Endothelial cell of umbilical vein (primary cell): ENCODE measurements at regions not wholly inside any gene's neighbourhood (a gene's known extent, or its start where the extent isn't known, plus 50 kb on each side); places are given as distances from the start of the nearest gene placed in this dataset.

Experiments
- BruUV-seq: library from RNA; stranded (reverse); fragments of 400-500 nt; replicated peaks from 2 replicates; lab custom pipeline; 2021; lab: Mats Ljungman, UMichigan
- CTCF ChIA-PET: fragments of 300-600, 350-600 bp; sonication (Branson Sonifier 250); formaldehyde crosslinking; loops from one replicate; lab custom pipeline; 2021; ENCODE audit warnings: antibody characterized with exemption, inconsistent platforms; lab: Charles Lee
- POLR2A ChIA-PET: fragments of 300-600, 350-600 bp; sonication (Branson Sonifier 250); formaldehyde crosslinking; loops from one replicate; lab custom pipeline; 2021; ENCODE audit warnings: antibody characterized with exemption, inconsistent platforms; lab: Charles Lee
- DNase-seq: peaks from one replicate; pipeline ENCODE4 v3.0.0-alpha.2; 2011; ENCODE audit warnings: low read depth, low spot score
- FAIRE-seq: peaks from 2 replicates; lab custom pipeline; 2011; peaks lifted over from hg19 to GRCh38; lab: Jason Lieb, UNC
- H2AFZ ChIP-seq: 2 replicates; pipeline ENCODE4 v1.6.0; 2012; ENCODE audit warnings: low read depth, low read length, control low read depth, inconsistent platforms
- H3K27ac ChIP-seq: 2 replicates; pipeline ENCODE4 v1.5.1; 2011; ENCODE audit warnings: low read depth, mild to moderate bottlenecking, control low read depth, low read length, moderate library complexity; ENCODE audit not compliant: insufficient read depth
- H3K27me3 ChIP-seq, 2 experiments: 2 replicates each; pipeline versions ENCODE4 v1.6.0 to v1.6.1; 2011; ENCODE audit warnings: low read length in 2 of 2, mixed read lengths in 1 of 2; ENCODE audit not compliant: control insufficient read depth in 2 of 2, insufficient read depth in 2 of 2
- H3K36me3 ChIP-seq, 2 experiments: 2 replicates in 1 of 2; 3 replicates in 1 of 2; pipeline ENCODE4 v1.5.1; 2011; ENCODE audit warnings: low read length in 2 of 2, mild to moderate bottlenecking in 1 of 2, moderate library complexity in 1 of 2; ENCODE audit not compliant: control insufficient read depth in 2 of 2, insufficient read depth in 2 of 2; ENCODE audit errors: extremely low read depth in 1 of 2
- H3K4me1 ChIP-seq: 3 replicates; pipeline ENCODE4 v1.5.1; 2011; ENCODE audit warnings: mild to moderate bottlenecking, low read length; ENCODE audit not compliant: control insufficient read depth, insufficient read depth; ENCODE audit errors: extremely low read depth
- H3K4me2 ChIP-seq: 2 replicates; pipeline ENCODE4 v1.6.1; 2011; ENCODE audit warnings: low read length, control low read depth, mixed read lengths; ENCODE audit not compliant: insufficient read depth
- H3K4me3 ChIP-seq, 3 experiments: fragments of 200-600 bp in 1 of 3; sonication (generic), shearing (Covaris generic) in 1 of 3; replicated peaks in 1 of 3; 2 replicates each; pipeline ENCODE4 v1.5.1; 2011 to 2016; ENCODE audit warnings: control low read depth in 3 of 3, low read length in 3 of 3, mild to moderate bottlenecking in 2 of 3, inconsistent platforms in 1 of 3, low read depth in 1 of 3, moderate library complexity in 1 of 3; ENCODE audit not compliant: insufficient read depth in 1 of 3
- H3K79me2 ChIP-seq: 2 replicates; pipeline ENCODE4 v1.6.0; 2012; ENCODE audit warnings: low read length, inconsistent platforms; ENCODE audit not compliant: control insufficient read depth, insufficient read depth
- H3K9ac ChIP-seq: replicated peaks from 2 replicates; pipeline ENCODE3; 2011; ENCODE audit warnings: low read length, control low read depth; ENCODE audit not compliant: insufficient read depth; ENCODE audit errors: extremely low read depth
- H3K9me1 ChIP-seq: replicated peaks from 3 replicates; pipeline ENCODE4 v1.6.0; 2011; ENCODE audit warnings: mild to moderate bottlenecking, low read length; ENCODE audit not compliant: control insufficient read depth, insufficient read depth; ENCODE audit errors: extremely low read depth
- H3K9me3 ChIP-seq: replicated peaks from 2 replicates; pipeline ENCODE4 v1.5.1; 2012; ENCODE audit warnings: low read length, inconsistent platforms; ENCODE audit not compliant: control insufficient read depth, insufficient read depth
- H4K20me1 ChIP-seq: replicated peaks from 2 replicates; pipeline ENCODE3; 2011; ENCODE audit warnings: mild to moderate bottlenecking, low read length; ENCODE audit not compliant: control insufficient read depth, insufficient read depth; ENCODE audit errors: extremely low read depth
- EZH2 ChIP-seq: IDR thresholded peaks from 2 replicates; pipeline ENCODE4 v1.6.1; 2012; ENCODE audit warnings: borderline replicate concordance, low read depth, mild to moderate bottlenecking, moderate library complexity, low read length, inconsistent platforms; ENCODE audit not compliant: severe bottlenecking
- FOS ChIP-seq: IDR thresholded peaks from 2 replicates; pipeline ENCODE4 v1.6.1; 2011; ENCODE audit warnings: mild to moderate bottlenecking, low read length, moderate library complexity, borderline replicate concordance; ENCODE audit not compliant: insufficient read depth
- GATA2 ChIP-seq: IDR thresholded peaks from 2 replicates; pipeline ENCODE4 v1.7.0; 2011; ENCODE audit warnings: low read depth, mild to moderate bottlenecking, moderate library complexity, mixed read lengths, low read length; ENCODE audit not compliant: insufficient read length, insufficient read depth
- JUN ChIP-seq: IDR thresholded peaks from 2 replicates; pipeline ENCODE4 v1.6.1; 2011; ENCODE audit warnings: borderline replicate concordance, low read depth; ENCODE audit not compliant: insufficient read length, insufficient read depth
- MAX ChIP-seq: IDR thresholded peaks from 2 replicates; pipeline ENCODE4 v1.6.1; 2011; ENCODE audit not compliant: insufficient read depth, insufficient read length
- MYC ChIP-seq: IDR thresholded peaks from one replicate; pipeline ENCODE4 v1.6.1; 2011; ENCODE audit warnings: mild to moderate bottlenecking, low read depth, low read length
- POLR2A ChIP-seq: IDR thresholded peaks from 2 replicates; pipeline ENCODE4 v1.6.1; 2012; ENCODE audit warnings: low read depth, mild to moderate bottlenecking, control low read depth, low read length
- POLR2AphosphoS5 ChIP-seq: IDR thresholded peaks from 2 replicates; pipeline ENCODE4 v1.6.1; 2012; ENCODE audit warnings: low read depth, mild to moderate bottlenecking, control low read depth, low read length, moderate library complexity; ENCODE audit not compliant: insufficient read depth
- dilution Hi-C: fragments of 300-500 bp; cut with MboI; formaldehyde crosslinking; loops from one replicate; pipeline ENCODE4 v1.15.0; 2019; ENCODE audit warnings: low sequenced_read_pairs; ENCODE audit not compliant: extremely low pct_ligation_motif_present
- intact Hi-C: fragments of 100-400 bp; cut with micrococcal nuclease; formaldehyde crosslinking; loops from one replicate; pipeline ENCODE4 v1.10.0; 2022
- TF ChIP-seq, protein P1 (sequence below), 2 donors: IDR thresholded peaks; 1 replicate in 1 of 2; 2 replicates in 1 of 2; pipeline ENCODE4 v1.5.1; 2011; ENCODE audit warnings: low read length in 2 of 2, mild to moderate bottlenecking in 2 of 2, moderate library complexity in 2 of 2, control low read depth in 1 of 2, inconsistent platforms in 1 of 2, low read depth in 1 of 2; ENCODE audit not compliant: insufficient read depth in 1 of 2; ENCODE audit errors: extremely low read depth in 1 of 2

GRCh38 chr10:64558094-64558835 is 1037.1 kb downstream of the REEP3 start:
- no peak overlapping the region for H2AFZ ChIP-seq
- FAIRE-seq (no peak), DNase-seq (no peak)
- no peaks in the 10 kb centered on the region for H4K20me1 ChIP-seq
- H3K27me3 ChIP-seq = no peaks in the 10 kb centered on the region
- H3K27ac ChIP-seq = no peak overlapping the region
- no peaks in the 10 kb centered on the region for H3K9me1 ChIP-seq
- POLR2A ChIA-PET = no interaction called here
- TF ChIP-seq GATA2 (no peak), EZH2 (no peak), FOS (no peak), POLR2AphosphoS5 (no peak), POLR2A (no peak), MYC (no peak), MAX (no peak), JUN (no peak)
- TF ChIP-seq, protein P1, sequence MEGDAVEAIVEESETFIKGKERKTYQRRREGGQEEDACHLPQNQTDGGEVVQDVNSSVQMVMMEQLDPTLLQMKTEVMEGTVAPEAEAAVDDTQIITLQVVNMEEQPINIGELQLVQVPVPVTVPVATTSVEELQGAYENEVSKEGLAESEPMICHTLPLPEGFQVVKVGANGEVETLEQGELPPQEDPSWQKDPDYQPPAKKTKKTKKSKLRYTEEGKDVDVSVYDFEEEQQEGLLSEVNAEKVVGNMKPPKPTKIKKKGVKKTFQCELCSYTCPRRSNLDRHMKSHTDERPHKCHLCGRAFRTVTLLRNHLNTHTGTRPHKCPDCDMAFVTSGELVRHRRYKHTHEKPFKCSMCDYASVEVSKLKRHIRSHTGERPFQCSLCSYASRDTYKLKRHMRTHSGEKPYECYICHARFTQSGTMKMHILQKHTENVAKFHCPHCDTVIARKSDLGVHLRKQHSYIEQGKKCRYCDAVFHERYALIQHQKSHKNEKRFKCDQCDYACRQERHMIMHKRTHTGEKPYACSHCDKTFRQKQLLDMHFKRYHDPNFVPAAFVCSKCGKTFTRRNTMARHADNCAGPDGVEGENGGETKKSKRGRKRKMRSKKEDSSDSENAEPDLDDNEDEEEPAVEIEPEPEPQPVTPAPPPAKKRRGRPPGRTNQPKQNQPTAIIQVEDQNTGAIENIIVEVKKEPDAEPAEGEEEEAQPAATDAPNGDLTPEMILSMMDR (IDR thresholded peaks at IDR 0.05; ENCODE audit: extremely low read depth in 1 of 2, insufficient read depth in 1 of 2, low read depth in 1 of 2, low read length in 2 of 2) = no peak
- dilution Hi-C loops = no loop called here
- no peak overlapping the region for H3K4me2 ChIP-seq
- H3K79me2 ChIP-seq = no peaks in the 10 kb centered on the region
- no peaks in the 10 kb centered on the region for H3K4me1 ChIP-seq
- no peaks in the 10 kb centered on the region for H3K9me3 ChIP-seq
- H3K9ac ChIP-seq = no peak overlapping the region
- intact Hi-C loops = no loop called here
- no TSS peak for BruUV-seq
- H3K36me3 ChIP-seq = no peaks in the 10 kb centered on the region
- no peak overlapping the region for H3K4me3 ChIP-seq
- CTCF ChIA-PET = no interaction called here
